HEK293T (cell line): ENCODE measurements at regions not wholly inside any gene's neighbourhood (a gene's known extent, or its start where the extent isn't known, plus 50 kb on each side); places are given as distances from the start of the nearest gene placed in this dataset.

Experiments
- BHLHE40 ChIP-seq: fragments of 450-650 bp; IDR thresholded peaks from 2 replicates; pipeline ENCODE4 v1.6.1; 2016; ENCODE audit warnings: mild to moderate bottlenecking, moderate library complexity, borderline replicate concordance
- CTBP1 ChIP-seq: fragments of 450-650 bp; IDR thresholded peaks from 2 replicates; pipeline ENCODE4 v1.6.1; 2016; ENCODE audit warnings: borderline replicate concordance
- ELF4 ChIP-seq: fragments of 450-650 bp; IDR thresholded peaks from 2 replicates; pipeline ENCODE4 v1.6.1; 2017; ENCODE audit warnings: antibody characterized with exemption
- FOXA1 ChIP-seq: fragments of 450-650 bp; IDR thresholded peaks from 2 replicates; pipeline ENCODE4 v1.6.1; 2016; ENCODE audit warnings: mild to moderate bottlenecking
- FOXK2 ChIP-seq: fragments of 450-650 bp; IDR thresholded peaks from 2 replicates; pipeline ENCODE4 v1.6.1; 2016; ENCODE audit warnings: mild to moderate bottlenecking
- FOXM1 ChIP-seq: fragments of 450-650 bp; IDR thresholded peaks from 2 replicates; pipeline ENCODE4 v1.6.1; 2017; ENCODE audit warnings: mild to moderate bottlenecking, borderline replicate concordance
- L3MBTL2 ChIP-seq: fragments of 450-650 bp; conservative IDR thresholded peaks from 2 replicates; pipeline ENCODE4 v1.6.1; 2016; ENCODE audit warnings: mild to moderate bottlenecking
- SP1 ChIP-seq: fragments of 450-650 bp; IDR thresholded peaks from 2 replicates; pipeline ENCODE4 v1.6.1; 2017
- SUZ12 ChIP-seq: fragments of 450-650 bp; IDR thresholded peaks from 2 replicates; pipeline ENCODE4 v1.6.1; 2016; ENCODE audit warnings: mild to moderate bottlenecking

DNA sequence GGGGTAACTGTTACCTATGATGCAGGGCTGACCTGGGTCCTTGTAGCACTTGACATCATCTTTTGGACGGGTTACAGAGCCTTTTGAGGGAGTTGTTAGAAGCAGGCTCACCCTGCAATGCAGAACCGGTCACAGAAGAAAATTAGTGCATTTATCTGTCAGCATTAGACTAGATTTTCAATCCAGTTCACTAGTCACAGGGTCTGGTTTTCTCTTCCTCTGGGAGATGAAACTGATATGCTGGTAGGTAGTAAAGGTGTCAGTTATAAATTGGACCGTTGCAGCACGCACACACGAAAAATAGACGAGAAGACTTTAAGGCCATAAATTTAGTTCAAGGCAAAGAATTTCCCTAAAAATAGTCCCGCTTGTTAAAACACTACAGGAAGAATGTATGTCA is 532.3 kb upstream of the ATP11B start:
- no peak for TF ChIP-seq BHLHE40
- no peak for TF ChIP-seq CTBP1
- no peak for TF ChIP-seq FOXM1
- TF ChIP-seq L3MBTL2 = no peak
- no peak for TF ChIP-seq ELF4
- no peak for TF ChIP-seq FOXA1
- no peak for TF ChIP-seq SP1
- TF ChIP-seq FOXK2 = no peak
- no peak for TF ChIP-seq SUZ12
